D721Med (cell line): ENCODE measurements at regions not wholly inside any gene's neighbourhood (a gene's known extent, or its start where the extent isn't known, plus 50 kb on each side); places are given as distances from the start of the nearest gene placed in this dataset.

Experiments used
- DNase-seq: peaks from one replicate; pipeline ENCODE4 v3.0.0; 2011; ENCODE audit warnings: low spot score; ENCODE audit not compliant: insufficient read length
- FAIRE-seq: peaks from 2 replicates; lab custom pipeline; 2011; peaks lifted over from hg19 to GRCh38; lab: Jason Lieb, UNC
- TF ChIP-seq, protein P1 (sequence below): IDR thresholded peaks from 2 replicates; pipeline ENCODE4 v1.5.1; 2012; ENCODE audit warnings: mild to moderate bottlenecking, control low read depth; ENCODE audit not compliant: insufficient read depth; ENCODE audit errors: missing control alignments

DNA sequence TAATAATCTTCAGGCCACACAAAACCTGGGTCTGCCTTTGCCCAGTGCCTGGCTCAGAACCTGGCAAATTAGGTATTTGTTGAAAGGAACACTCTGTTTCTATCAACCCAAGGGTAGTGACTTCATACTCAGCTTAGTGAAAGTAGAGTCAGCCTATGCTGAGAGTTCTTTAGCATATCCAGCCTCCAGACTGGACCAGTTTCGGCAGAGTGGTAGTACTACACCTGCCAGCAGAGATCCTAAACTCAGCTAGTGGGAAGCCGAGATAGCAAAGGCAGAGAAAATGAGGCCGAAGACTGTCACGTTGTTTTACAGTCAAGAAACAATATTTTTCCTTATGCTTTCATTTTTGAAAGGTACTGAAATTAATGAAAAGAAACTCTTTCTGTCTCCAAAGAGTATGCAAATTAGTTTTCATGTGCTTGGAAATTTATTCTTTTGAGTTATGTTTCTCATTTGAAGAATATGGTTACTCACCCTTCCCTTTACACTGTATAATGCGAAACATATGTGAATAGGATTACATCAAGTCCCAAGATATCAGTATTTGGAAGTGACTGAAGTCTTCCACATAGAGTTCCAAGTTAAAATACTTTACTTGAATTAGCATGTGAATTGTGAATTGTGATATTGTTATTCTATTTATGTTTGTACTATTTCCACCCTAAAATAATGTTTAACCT lies 52.2 kb upstream of the UGP2 start:
- no peak for DNase-seq
- FAIRE-seq: no peak
- TF ChIP-seq, protein P1, sequence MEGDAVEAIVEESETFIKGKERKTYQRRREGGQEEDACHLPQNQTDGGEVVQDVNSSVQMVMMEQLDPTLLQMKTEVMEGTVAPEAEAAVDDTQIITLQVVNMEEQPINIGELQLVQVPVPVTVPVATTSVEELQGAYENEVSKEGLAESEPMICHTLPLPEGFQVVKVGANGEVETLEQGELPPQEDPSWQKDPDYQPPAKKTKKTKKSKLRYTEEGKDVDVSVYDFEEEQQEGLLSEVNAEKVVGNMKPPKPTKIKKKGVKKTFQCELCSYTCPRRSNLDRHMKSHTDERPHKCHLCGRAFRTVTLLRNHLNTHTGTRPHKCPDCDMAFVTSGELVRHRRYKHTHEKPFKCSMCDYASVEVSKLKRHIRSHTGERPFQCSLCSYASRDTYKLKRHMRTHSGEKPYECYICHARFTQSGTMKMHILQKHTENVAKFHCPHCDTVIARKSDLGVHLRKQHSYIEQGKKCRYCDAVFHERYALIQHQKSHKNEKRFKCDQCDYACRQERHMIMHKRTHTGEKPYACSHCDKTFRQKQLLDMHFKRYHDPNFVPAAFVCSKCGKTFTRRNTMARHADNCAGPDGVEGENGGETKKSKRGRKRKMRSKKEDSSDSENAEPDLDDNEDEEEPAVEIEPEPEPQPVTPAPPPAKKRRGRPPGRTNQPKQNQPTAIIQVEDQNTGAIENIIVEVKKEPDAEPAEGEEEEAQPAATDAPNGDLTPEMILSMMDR: no peak

DNA sequence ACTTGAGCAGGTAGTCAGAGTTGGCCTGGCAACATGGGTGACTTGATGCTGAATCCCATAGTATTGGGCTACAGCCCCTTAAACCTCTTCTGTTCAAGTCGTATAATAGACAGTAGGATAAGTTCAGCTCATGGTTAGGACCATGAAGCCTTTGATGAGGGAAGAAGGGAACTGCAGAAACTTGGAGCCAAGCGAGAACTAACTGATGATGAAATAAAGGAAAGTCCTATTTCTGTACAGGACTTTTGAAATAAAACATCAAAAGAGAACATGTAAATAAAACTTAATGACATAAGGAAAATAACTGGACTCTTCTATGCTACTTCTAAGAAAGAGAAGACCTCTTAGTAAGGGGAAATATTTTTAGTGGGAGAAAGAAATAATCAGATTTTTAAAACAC lies 51.2 kb upstream of the UGP2 start:
- TF ChIP-seq, protein P1: no peak
- FAIRE-seq: no peak

DNA sequence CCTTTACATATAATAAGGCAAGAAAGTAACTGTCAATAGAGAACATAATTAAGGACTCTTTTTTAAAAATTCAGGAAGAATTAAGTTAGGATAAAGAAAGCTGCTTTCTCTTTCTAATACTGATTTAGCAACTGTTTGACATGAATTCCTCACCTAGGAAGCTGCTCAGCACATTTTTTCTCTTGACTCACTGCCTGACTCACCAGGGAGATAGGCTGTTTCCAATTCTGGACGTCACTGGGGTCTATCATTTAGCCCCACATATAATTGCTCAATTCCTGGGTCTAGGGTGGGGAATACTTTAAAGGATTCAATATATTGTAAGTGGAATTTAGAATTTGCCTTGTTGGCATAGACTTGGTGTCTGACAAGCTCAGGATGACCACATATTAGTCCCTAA lies 50.8 kb upstream of the UGP2 start:
- DNase-seq: no peak
- TF ChIP-seq, protein P1: no peak
- FAIRE-seq: no peak

More for the DNA sequence above, 51.2 kb upstream of the UGP2 start:
- no peak for DNase-seq

DNA sequence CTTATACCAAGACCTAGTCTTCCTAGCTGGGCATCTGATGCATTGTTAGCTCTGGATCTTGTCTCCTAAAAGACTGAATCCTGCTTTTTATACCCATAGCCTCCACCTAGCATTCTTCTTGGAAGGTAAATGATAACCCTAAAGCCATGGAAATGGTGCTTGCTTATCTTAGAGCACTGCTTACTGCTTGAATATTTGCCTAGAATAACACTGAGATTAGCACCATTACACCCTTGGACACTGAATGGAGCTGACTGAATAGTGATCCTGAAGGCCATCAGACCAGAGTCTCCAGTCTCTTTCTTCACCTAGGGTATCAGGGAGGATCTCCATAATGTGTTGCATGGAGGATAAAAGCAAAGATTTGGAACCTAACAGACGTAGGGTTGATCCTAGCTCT lies 50.3 kb upstream of the UGP2 start:
- TF ChIP-seq, protein P1: no peak
- DNase-seq: no peak

More for the DNA sequence above, 50.3 kb upstream of the UGP2 start:
- no peak for FAIRE-seq
